NCI-H1417 treated with DMSO at 0.1 percent for 48 hours (cell line): ENCODE measurements at regions not wholly inside any gene's neighbourhood (a gene's known extent, or its start where the extent isn't known, plus 50 kb on each side); places are given as distances from the start of the nearest gene placed in this dataset.

Source experiments
- DNase-seq: peaks from one replicate; lab custom pipeline; 2025; lab: John Stamatoyannopoulos, UW

- no peak for DNase-seq
Observed at GRCh38 chr1:192949783-192950182, 109.4 kb downstream of the UCHL5 start.

- no peak for DNase-seq
Observed at GRCh38 chr1:192950926-192951325, 108.2 kb downstream of the UCHL5 start.

GRCh38 chr1:192951691-192952460 is 107.3 kb downstream of the UCHL5 start:
- DNase-seq = no peak

- DNase-seq = no peak
Observed at GRCh38 chr1:192952646-192953045, 106.5 kb downstream of the UCHL5 start.

- no peak for DNase-seq
Observed at GRCh38 chr1:192954705-192955265, 104.4 kb downstream of the UCHL5 start.

- no peak for DNase-seq
Observed at GRCh38 chr1:192958350-192958749, 100.8 kb downstream of the UCHL5 start.

- no peak for DNase-seq
Observed at GRCh38 chr1:192958871-192959270, 100.3 kb downstream of the UCHL5 start.

GRCh38 chr1:192959657-192960186 is 99.4 kb downstream of the UCHL5 start:
- no peak for DNase-seq
